ENCODE measurements at regions not wholly inside any gene's neighbourhood (a gene's known extent, or its start where the extent isn't known, plus 50 kb on each side); places are given as distances from the start of the nearest gene placed in this dataset.

DNA sequence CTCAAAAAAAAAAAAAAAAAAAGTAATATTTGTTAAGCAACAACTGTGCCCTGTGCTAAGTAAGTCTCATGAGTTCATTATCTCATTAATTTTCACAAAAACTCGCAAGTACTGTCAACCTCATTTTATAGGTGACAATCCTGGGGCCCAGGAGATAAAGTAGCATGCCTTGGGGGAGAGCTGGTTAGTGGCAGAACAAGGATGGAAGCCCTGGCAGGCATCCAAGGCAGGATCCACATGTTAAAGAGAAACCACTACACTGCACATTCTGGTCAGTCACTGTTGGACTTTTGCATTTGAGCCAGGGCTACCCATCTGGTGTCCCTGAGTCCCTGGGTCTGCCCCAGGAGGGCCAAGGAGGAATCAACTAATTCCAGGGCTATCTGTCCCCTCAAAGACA, 54.6 kb downstream of the ZFP36L2 start:
- DNase-seq, result no peak

DNA sequence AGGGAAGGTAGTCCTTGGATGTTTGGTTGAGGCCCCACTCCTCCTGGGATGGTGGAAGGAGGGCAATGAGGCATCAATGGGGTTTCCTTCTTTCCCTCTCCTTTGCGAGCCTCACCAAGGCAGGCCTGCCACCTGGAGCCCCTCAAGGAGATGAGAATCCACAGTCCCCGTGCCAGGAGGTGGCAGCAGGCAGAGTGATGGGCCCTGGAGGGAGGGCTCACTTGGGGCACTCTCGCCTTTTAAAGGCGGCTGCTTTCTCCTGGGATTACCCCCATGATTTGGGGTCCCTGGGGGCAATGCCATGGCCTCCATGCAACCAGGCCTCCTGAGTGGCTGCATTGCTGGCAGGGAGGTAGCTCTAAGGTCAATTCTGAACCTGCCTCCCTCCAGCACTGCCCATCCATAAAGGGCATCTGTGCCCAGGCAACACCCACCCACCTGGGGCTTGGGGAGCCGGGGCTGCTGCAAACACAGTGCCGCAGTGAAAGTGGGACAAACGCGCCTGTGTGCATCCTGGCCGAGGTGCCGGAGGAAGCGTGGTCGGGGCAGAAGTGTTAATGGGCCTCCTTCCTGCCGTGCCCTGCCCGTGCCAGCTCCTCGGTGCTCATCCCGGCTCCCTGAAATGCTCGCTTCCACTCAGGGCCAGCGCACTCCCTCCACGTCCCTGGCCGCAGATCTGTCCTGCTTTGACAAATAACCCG, 55.9 kb downstream of the ZFP36L2 start:
- no peak for DNase-seq

DNA sequence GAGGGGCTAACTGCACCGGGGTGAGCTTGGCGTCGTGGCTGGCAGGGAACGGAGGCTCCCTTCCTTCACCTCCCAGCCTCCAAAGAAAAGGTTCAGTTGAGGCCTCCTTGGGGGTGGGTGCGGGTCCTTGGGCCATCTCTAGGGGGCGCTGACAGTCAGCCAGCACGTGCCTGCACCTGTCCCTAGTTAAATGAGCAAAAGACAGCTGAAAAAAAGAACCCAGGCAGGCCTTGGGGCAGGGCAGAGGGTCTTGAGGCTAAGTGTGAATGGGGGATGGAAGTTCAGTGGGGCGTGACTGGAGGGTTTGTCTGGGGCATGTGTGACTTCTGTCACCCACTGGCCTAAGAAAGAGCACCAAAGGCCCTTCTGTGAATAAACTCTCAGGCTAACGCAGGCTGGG, 56.4 kb downstream of the ZFP36L2 start:
- no peak for DNase-seq

DNA sequence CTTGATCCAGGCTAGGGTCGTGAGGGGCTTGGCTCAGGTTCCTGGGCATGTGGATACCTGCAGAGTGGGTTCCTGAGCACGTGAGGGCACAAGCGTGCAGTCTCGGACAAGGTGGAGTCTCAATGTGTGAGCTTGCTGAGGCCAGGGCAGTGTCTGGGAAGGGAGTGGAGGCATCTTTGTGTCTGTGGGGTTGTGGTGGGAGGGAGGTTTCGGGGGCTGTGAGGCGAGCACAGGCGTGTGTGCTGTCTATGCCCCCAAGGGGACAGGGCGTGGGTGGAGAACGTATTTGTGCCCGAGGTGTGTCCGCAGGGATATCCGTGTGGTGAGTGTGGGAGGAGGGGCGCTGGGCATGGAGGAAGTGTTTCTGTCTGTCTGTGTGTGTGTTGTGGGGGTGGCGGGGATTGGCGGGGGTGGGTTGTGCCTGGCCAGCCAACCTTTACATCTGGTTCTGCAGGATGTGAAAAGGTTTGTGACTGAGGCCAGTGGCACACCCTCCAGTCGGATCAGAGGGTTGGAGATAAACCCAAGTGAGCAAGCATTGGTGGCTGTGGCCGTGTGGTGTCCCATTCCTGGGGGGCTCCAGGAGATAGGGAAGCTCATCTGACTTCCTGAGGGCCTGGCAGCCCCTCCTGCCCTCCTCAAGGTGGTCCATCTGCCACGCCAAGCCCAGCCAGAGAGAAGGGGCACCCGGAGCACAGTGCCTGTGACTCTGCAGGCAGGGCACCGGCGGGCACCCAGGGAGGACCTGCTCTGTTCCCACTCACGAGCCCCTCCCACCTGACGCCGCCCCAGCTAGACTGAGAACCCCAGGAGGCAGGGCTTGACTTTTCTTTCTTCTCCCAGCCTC, 57.1 kb downstream of the ZFP36L2 start:
- no peak for DNase-seq

DNA sequence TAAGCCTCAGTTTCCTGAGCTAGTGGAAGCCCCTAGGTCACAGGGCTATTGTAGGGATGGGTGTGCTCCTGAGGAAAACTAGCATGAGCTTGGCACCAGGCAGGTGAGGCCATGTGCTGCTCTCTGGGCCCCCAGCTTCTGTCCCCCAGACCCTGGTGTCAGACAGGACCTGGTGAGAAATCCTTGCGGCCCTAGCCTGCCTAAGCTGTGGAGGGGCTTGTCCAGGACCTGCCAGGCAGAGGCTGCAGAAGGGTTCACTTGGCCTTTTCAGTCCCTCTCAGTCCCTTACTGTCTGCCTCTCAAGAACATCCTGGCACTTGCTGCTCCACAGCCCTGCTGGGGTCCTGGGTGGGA, 58.4 kb downstream of the ZFP36L2 start:
- DNase-seq, result no peak

DNA sequence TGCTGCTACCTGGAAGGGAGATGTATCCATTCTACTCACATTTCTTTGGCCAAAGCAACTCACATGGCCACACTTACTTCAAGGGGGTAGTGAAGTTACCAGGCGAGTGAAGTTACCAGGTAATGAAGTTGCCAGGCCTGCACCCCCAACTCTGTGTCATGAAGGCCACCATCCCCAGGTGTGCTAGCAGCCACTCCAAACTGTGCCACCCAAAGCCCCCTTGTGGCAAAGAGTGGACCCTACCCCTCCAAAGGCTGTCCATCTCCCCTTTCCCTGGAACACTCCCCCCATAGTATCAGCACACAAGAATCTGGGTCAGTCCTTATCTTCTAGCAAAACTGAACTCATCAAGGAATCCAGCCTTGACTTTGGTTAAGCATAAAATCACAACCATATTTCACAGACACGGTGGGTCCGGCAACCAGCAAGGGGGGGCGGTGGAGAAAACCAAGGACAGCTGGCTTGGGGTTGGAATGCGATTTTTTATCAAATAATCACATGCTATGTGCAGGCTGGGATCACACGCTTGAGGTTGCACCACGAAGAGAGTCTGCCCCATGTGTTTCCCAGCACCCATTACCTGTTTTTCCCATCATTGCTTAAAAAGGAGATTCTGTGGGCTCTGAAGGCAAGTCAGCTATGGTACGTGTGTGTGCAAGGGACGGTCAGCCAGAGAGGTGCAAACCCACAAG, 60.9 kb downstream of the ZFP36L2 start:
- DNase-seq, result no peak

DNA sequence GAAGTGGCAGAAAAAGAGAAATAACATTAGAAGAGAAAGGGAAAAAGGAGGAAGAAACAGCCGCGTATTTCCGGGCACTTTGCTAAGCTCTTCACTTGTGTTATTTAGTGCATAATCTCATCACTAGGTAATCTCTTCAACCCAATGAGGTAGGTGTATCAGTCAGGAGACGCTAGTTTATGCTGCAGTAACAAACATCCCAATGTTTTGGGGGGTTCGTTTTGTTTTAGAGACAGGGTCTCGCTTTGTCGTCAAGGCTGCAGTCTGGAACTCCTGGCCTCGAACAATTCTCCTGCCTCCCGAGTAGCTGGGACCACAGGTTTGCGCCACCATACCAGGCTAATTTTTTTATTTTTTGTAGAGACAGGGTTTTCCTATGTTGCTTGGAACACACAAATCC, 61.7 kb downstream of the ZFP36L2 start:
- DNase-seq, result no peak

DNA sequence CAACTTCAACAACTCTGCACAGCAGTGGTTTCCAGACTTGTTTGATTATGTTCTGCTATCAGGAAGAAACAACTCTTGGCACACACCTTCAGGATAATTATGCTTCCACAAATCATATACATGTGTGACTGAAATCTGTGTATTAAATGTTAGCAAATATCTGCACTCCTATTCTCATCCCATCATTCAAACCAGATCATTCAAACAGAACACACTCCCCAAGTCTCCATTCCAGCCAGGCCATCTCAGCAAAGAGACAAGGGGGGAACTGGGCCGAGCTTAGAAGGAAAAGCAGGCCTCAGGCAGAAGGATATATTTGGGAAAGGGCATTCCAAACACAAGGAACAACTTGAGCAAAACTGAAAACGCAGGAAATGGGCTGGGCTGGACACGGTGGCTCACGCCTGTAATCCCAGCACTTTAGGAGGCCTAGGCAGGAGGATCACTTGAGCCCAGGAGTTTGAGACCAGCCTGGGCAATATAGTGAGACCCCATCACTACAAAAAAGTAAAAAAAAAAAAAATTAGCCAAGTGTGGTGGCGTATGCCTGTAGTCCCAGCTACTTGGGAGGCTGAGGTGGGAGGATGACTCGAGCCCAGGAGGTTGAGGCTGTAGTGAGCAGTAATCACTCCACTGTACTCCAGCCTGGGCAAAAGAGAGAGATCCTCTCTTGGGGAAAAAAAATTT, 62.7 kb downstream of the ZFP36L2 start:
- DNase-seq, result no peak

DNA sequence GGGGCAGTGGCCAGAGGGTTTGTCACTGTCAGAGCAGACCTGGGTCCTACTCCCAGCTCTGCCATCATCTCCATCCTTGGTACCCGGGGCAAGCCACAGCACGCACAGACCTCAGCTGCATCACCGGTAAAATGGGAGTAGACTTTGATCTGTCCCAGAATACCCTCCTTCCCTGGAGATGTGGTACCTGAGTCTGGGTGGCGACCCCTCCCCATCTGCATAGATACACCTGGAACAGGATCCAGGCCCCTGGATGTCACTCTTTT, 64.0 kb downstream of the ZFP36L2 start:
- DNase-seq, result no peak

DNA sequence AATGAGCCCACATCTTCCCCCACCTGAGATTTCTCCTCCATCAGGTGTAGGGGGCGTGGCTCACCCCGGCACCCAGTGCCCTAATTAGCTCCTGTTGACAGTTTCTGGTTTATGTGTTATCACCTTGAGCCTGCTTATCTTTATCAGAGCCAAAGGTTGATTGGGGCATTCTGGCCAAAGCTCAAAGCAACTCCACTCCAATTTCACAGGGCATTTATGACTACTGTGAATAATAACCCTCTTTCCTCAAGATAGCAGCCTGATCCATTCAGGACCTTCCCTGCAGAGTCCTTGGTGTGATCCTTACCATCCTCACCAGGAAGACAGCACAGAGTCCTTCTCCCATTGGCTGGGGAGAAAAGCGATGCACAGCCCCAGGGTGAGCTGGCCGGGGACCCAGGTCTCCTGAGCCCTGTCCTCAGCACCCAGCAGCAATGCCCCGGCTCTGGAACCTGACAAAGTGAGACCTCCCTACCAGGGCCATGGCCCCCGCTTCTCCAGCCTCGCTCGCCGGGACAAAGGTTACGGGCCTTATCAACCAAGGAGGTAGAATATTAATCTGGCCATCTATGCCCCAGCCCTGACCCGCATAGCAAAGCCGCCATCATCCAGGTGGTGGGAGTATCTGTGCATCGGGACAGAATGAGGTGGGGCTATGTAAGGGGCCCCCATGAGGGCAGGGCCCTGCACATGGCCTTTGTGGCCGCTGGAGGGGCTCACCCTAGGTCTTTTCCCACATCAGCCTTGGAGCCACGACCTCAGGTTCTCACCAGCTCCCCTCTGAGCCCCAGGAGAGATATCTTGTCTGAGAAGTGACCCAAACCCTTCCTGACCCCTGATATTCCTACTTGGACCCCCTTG, 64.5 kb downstream of the ZFP36L2 start:
- no peak for DNase-seq

DNA sequence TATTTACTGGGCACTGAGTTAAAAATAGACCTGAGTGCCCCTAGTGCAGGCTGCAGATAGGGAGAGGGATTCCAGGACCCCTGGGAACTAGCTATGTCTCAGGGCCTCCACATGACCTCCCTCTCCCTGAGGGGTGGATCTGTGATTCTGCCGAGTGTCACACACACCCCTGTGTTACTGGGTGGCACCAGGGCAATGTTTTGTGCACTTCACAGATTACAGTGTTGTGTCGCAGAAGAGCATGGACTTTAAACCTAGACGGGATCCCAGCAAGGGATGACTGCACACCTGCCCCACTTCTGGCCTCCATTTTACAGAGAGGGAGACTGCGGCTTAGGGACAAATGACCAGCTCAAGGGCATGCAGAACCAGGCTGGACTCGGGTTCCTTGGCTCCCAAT, 65.6 kb downstream of the ZFP36L2 start:
- no peak for DNase-seq

DNA sequence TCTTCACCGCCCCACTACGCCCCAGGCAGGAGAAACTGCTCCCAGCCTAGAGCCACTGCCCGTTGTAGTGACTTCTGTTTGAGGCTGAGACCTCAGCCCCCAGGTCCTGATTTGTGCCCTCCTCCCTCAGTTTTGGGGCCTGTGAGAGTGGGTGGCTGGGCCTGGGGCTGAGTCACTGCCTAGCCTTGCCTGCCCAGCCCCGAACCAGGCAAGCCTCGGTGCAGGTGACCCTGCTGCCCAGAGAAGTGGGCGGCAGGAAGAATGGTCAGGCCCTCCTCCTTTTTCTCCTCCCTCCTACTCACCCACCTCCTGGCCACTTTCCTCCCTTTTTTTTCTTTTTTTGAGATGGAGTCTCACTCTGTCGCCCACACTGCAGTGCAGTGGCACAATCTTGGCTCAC, 66.6 kb downstream of the ZFP36L2 start:
- no peak for DNase-seq

DNA sequence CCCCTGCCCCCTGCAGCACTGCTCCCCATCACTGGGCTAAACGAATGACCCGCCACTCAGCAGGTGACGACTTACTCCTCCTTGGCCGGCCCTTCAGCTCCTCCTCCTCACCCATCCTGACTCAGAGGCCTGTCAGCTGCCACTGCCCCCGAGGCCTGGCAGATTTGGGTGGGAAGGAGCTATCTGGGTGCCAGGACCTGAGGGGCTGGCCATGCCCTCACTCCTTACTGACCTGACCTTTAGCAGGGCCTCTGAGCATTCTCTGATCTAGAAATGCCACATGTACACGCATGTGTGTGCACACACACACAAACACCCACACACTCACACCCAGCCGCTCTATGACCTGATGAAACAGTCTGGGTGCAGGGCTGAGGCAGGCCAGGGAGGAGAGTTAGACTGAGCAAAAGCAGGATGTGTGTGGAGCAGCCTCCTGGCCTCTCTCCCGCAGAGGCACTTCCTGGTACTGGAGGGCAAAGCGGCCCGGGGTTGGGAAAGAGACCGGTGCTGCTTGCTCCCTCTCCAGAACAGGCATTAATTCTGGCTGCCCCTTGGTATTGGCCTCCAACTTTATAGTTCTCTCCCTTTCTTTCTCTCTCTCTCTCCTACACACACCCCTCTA, 68.0 kb downstream of the ZFP36L2 start:
- no peak for DNase-seq

DNA sequence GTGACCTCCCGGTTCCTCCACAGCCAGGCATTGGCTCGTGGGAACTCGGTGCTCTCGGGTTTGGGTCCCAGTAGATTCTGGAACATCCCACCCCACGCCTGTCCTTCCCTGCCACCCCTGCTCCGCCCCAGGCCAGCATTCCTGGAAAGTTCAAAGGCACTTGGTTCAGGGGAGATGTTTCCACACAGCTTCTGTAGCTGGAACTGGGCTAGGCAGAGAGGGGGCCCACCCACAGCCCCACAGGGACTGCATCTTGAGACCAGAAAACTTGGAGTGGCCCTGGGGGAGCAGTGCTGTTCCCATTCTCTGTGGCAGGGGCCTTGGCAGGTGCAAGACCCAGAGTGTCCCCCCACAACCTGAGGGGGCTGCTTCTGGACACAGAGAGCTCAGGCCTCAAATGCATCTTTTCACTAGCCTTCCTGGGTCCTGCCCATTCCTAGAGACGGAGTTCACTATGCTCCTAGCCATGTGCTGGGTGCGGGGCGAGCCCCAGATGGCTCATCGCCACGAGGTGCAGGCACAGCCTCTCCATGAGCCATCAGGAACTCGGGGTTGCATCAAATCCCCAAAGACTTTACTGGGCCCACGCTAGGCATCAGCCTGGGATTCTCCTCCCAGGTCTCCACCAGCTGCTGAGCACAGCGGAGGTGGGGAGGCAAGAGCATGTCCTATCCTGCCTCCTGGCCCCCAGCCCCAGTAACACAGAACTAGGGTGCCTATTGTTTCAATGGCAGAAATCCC, 68.7 kb downstream of the ZFP36L2 start:
- no peak for DNase-seq

DNA sequence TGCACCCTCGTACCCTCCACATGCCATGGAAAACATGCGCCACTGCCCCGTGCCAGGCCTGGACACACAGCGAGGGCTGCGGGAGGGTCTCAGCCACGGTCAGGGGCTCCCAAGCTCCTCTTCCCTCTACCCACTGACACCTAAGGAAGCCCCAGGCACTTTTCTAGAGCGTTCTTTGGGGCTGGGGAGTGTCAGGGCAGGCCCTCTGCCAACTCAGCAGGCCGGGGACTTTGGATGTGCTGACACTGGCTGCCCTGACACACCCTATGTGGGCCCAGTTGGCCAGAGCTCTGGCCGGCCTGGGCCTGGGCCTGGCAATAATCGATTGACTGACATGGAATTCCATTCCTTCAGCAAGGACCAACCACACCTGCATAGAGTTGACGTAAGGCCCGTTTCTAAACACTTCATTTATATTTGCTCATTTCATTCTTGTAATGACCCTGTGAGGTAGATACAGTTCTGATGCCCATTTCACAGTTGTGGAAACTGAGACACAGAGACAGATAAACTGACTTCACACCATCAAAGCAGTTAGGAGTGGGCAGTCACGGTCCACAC, 70.5 kb downstream of the ZFP36L2 start:
- DNase-seq, result no peak

DNA sequence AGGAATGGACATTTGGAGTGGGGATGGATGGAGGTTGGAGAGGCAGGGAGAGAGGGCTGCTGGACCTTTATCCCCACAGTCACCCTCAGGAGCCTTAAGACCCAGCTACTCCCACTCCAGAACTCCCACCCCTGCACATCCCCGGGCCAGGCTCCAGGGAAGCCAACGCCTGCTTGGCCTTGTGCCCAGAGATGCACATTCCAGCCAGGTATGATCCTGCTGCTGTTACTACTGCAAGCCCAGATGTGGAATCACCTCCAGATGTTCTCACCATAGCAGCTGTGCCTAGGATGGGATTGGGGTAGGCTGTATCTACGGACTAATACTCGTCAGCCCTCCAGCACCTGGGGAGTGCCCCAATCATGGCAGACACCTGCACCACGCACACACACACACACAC, 71.7 kb downstream of the ZFP36L2 start:
- DNase-seq, result no peak

DNA sequence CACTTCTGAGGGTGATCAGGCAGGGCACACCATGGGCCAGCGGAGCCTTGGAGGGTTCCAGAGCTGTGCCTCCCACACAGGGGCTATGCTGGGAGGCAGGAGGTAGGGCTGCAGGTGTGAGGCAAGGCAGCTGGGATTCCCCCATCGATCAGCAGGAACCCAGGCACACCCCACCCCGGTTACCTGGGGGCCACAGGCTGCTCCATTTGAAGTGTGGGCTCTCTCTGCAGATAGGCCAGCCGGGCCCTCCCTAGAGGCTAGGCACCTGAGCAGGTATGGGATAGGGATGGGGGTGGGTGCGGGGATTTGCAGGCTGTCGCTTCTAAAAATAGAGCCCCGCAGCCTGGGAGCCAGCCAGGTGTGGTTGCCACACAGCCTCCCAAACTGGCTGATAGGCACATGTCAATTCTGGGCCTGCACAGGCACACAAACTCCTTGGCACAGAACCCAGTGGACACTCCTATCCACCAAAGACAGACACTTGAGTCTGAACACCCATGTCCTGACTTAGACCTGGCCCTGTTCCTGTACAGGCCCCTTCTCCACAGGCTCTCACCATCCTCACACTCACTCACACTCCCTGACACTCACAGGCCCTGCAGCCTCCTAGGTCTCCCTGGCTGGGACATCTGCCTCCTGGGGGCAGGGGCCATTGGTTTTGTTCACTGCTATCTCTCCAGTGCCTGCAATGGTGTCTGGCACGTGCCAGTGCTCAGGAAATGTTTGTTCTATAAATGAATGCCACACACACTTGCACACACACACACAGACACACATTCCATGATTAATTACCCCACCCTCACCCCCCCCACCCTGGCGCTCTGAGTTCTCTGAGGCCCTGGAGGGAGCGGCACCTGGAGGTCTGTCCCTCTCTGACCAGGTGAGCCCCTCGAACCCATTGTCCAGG, 73.4 kb downstream of the ZFP36L2 start:
- DNase-seq, result no peak

DNA sequence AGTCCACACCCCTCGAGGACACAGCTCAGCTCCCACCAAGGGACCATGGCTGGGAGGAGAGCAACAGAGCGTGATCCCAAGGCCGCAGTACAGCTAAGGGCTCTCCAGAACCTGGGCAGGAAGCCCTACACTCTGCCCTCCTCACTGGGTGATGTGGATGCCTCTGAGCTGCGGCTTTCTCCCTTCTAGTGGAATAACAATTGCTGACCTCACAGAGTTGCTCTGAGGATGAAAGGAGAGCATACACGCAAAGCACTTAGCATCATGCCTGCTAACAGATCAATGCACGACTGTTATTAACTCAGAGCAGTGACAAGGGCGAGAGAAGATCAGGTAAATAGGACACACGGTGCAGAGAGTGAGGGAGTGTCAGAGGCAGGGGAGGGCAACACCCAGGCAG, 74.2 kb downstream of the ZFP36L2 start:
- DNase-seq, result no peak

DNA sequence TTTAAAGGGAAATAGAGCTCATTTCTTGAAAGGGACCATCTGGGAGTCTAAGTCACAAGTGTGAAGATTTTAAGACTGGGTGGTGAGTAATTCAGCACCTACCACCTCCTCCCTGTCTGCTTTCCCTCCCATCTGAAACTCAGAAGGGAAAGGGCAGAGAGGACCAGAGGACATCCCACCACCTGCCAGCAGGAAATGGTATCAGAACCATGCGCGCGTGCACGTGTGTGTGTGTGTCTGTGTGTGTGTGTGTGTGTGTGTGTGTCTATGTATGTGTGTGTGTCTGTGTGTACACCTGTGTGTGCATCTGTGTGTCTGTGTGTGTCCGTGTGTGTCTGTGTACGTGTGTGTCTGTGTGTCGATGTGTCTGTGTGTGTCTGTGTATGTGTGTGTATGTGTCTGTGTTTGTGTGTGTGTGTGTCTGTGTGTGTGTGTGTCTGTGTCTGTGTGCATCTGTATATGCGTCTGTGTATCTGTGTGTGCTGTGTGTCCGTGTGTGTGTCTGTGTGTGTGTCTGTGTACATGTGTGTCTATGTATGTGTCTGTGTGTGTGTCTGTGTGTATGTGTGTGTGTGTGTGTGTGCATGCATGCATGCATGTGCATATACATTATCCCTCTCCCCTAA, 76.8 kb downstream of the ZFP36L2 start:
- DNase-seq, result no peak

DNA sequence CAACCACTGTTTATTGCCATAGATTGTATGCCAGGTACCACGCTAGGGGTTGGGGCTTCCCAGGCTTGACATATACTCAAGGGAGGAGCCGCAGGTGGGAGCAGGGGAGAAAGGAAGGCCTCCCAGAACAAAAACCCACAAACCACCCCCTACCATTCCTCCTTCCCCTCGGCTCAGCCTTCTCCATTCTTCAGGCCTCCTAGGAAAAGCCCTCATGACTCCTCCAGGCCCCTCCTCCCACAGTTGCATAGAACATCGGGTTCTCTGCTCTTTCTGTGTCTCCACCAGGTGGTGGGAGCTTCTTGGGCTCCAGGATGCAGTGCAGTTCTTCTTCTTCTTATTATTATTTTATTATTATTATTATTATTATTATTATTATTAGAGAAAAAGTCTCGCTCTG, 80.3 kb downstream of the ZFP36L2 start:
- DNase-seq, result no peak
